GM08714 (cell line): ENCODE measurements at regions not wholly inside any gene's neighbourhood (a gene's known extent, or its start where the extent isn't known, plus 50 kb on each side); places are given as distances from the start of the nearest gene placed in this dataset.

Experiments used
- H3K4me3 ChIP-seq: fragments of 200-500 bp; sonication (Bioruptor generic); 2 replicates; pipeline ENCODE4 v1.5.1; 2014; ENCODE audit warnings: mild to moderate bottlenecking, low read length, inconsistent platforms
- ZNF274 ChIP-seq: IDR thresholded peaks from 2 replicates; pipeline ENCODE4 v1.6.1; 2012; ENCODE audit warnings: mild to moderate bottlenecking, low read depth, low read length

GRCh38 chr17:79325709-79326430 is 251.2 kb downstream of the ENGASE start:
- H3K4me3 ChIP-seq, result no peak overlapping the region
- TF ChIP-seq ZNF274, result no peak

GRCh38 chr17:79324194-79324593 is 249.6 kb downstream of the ENGASE start:
- TF ChIP-seq ZNF274, result no peak
- no peak overlapping the region for H3K4me3 ChIP-seq

GRCh38 chr17:79323566-79323965 is 248.9 kb downstream of the ENGASE start:
- no peak overlapping the region for H3K4me3 ChIP-seq
- no peak for TF ChIP-seq ZNF274

- H3K4me3 ChIP-seq, result no peak overlapping the region
- no peak for TF ChIP-seq ZNF274
These were observed 247.8 kb downstream of the ENGASE start for GRCh38 chr17:79322211-79323123.

DNA sequence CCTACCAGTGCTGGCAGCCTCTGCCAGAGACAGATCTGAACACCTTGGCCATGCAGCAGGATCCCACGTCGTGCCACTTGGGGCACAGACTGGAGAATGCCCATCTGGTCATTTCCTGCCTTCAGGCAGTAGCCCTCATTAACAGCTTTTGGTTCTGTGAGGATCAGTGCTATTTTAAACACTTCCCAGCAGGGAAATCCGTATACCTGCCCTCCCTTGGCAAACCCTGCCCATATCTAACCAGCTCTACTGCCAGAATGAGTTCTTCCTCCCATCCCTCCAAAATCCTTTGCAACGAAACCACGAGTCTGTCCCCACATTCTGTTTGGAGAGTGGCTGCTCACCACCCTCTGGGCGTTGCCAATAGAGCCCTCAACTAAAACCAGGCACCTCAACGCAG is 245.7 kb downstream of the ENGASE start:
- no peak for TF ChIP-seq ZNF274
- H3K4me3 ChIP-seq, result no peak overlapping the region

GRCh38 chr17:79317916-79318315 is 243.3 kb downstream of the ENGASE start:
- no peak overlapping the region for H3K4me3 ChIP-seq
- no peak for TF ChIP-seq ZNF274

DNA sequence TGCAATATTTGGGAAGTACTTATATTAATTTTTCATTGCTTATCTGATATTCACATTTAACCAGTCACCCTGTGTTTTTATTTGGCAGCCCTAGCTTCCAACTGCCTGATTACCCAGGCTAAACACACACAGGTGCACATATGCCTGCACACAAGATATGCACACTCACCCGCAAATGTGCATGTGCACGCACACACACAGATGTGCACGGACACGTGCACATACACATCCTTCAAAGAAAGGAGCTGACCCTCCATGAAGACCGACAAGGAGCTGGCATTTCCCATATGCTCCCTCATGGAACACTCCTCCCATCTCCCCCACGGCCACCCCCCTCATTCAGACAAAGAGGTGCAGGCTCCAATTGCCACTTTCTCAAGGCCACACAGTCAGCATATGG is 242.2 kb downstream of the ENGASE start:
- H3K4me3 ChIP-seq, result no peak overlapping the region
- TF ChIP-seq ZNF274, result no peak

- TF ChIP-seq ZNF274, result no peak
- no peak overlapping the region for H3K4me3 ChIP-seq
These were observed 240.9 kb downstream of the ENGASE start for GRCh38 chr17:79315358-79316105.

DNA sequence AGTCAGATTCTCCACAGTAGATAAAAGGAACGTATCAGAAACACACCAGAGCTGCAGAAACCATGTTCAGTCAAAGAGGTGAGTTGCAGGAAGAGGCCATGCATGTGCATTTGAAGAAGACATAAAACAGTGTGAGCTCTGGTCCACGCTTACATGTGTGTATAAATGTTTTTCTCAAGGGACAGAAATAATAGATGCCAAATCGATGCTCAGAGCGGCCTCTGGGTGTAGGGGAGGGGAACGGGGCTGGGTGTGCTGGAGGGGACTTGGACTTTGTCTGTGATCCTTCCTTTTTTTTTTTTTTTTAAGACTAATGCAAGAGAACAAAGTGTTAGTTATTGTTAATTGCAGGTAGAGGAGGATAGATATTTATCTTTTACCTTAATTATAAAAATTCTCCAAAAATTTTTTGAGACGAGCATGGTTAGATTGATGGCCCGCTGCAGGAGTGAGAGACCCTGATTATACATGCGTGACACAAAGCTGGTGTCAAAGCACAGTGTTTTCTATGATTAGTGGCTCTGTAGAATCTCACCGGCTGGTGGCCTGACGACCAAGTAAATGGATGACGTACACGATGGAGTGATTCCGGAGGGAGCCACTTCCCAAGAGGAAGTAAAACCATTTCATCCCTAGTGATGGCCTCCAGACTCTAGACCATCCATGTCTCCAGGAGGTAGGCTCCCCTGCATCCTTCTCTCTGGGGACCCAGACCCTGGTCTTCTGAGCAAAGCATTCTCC is 240.2 kb downstream of the ENGASE start:
- TF ChIP-seq ZNF274, result no peak

DNA sequence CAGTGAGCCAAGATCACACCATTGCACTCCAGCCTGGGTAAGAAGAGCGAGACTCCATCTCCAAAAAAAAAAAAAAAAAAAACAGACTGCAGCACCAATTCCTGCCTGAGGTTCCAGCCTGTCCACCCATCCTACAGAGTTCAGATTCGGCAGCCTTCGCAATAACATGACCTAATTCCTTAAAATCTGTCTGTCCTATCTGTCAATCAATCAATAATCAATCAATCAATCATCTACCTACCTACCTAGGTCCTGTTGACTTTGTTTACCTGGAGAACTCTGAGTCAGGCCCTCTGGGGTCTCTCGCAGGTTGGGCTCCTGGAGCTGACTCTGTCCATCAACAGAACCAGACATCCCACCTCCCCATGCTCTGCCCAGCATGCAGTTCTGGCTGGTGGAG is 236.7 kb downstream of the ENGASE start:
- no peak overlapping the region for H3K4me3 ChIP-seq
- TF ChIP-seq ZNF274, result no peak

More for the DNA sequence above, 240.2 kb downstream of the ENGASE start:
- H3K4me3 ChIP-seq, result no peak overlapping the region

- TF ChIP-seq ZNF274, result no peak
- no peak overlapping the region for H3K4me3 ChIP-seq
These were observed 232.0 kb downstream of the ENGASE start for GRCh38 chr17:79306424-79307318.

GRCh38 chr17:79305768-79306423 is 231.3 kb downstream of the ENGASE start:
- H3K4me3 ChIP-seq, result no peak overlapping the region
- no peak for TF ChIP-seq ZNF274
